ENCODE measurements at regions not wholly inside any gene's neighbourhood (a gene's known extent, or its start where the extent isn't known, plus 50 kb on each side); places are given as distances from the start of the nearest gene placed in this dataset.
A peak's percentile ranks its signal among the peaks of the same experiment; 100 is the strongest.

DNA sequence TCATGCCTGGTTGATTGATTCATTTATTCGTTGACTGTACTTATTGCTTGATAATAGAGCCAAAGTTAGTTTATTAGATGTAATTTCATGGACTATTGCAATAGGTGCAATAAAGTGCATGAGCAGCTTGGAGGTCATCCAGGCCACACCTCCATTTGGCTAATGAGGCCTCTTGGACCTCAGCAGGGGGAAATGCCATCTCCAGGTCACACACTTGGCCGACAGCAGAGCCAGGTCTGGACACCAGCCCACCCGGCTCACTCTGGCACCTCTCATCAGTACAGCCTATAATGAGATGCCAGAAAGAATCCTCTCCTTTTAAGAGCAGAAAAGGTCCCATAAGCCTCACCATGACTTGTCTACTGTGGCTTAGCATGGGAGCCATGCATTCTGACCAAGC, 71.2 kb upstream of the AFF3 start:
- DNase-seq (ENCODE audit: low read depth) = no peak
- H3K4me3 ChIP-seq (ENCODE audit: control insufficient read depth, low read depth, low read length) = no peak overlapping the region
- TF ChIP-seq, protein P1, sequence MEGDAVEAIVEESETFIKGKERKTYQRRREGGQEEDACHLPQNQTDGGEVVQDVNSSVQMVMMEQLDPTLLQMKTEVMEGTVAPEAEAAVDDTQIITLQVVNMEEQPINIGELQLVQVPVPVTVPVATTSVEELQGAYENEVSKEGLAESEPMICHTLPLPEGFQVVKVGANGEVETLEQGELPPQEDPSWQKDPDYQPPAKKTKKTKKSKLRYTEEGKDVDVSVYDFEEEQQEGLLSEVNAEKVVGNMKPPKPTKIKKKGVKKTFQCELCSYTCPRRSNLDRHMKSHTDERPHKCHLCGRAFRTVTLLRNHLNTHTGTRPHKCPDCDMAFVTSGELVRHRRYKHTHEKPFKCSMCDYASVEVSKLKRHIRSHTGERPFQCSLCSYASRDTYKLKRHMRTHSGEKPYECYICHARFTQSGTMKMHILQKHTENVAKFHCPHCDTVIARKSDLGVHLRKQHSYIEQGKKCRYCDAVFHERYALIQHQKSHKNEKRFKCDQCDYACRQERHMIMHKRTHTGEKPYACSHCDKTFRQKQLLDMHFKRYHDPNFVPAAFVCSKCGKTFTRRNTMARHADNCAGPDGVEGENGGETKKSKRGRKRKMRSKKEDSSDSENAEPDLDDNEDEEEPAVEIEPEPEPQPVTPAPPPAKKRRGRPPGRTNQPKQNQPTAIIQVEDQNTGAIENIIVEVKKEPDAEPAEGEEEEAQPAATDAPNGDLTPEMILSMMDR (conservative IDR thresholded peaks at IDR 0.05; ENCODE audit: control insufficient read depth, insufficient read depth, low read depth, low read length) = no peak

DNA sequence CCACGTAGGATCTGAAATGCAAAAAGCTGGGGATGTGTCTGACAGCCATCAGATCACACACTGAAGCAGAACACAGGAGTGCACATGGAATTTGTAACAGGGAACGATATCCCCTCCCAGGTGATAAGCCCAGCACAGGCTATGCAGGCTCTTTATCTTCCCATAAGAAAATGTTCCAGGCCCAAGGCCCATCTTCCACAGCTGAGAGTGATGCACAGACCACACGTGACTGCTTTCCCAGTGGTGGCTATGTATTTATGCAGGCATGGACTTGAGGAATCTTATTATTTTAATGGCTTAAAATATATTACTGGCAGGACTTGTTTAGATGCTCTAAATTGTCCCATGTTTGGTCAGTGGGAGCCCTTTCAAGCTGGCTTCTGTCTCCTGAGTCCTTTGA, 70.5 kb upstream of the AFF3 start:
- DNase-seq (ENCODE audit: low read depth) = no peak
- TF ChIP-seq, protein P1 (conservative IDR thresholded peaks at IDR 0.05; ENCODE audit: control insufficient read depth, insufficient read depth, low read depth, low read length) = no peak

DNA sequence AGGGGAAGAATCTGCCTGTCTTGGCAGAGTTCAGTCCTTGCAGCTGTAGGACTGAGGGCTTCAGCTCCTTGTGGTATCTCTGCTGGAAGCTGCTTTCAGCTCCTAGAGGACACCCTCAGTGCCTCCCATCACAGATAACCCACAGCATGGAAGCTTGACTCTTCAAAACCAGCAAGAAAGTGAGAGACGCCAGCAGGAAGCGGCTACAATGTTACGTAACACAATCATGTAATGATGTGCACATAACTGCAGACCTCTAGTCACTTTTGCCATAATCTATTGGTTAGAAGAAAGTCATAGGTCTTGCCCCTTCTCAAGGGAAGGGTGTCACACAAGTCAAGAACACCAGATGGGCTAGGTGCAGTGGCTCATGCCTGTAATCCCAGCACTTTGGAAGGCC, 69.1 kb upstream of the AFF3 start:
- TF ChIP-seq, protein P1 (conservative IDR thresholded peaks at IDR 0.05; ENCODE audit: control insufficient read depth, insufficient read depth, low read depth, low read length) = no peak
- no peak overlapping the region for H3K4me3 ChIP-seq (ENCODE audit: control insufficient read depth, low read depth, low read length)
- DNase-seq (ENCODE audit: low read depth) = peak; percentile 5

More for the DNA sequence above, 70.5 kb upstream of the AFF3 start:
- no peak overlapping the region for H3K4me3 ChIP-seq (ENCODE audit: control insufficient read depth, low read depth, low read length)

DNA sequence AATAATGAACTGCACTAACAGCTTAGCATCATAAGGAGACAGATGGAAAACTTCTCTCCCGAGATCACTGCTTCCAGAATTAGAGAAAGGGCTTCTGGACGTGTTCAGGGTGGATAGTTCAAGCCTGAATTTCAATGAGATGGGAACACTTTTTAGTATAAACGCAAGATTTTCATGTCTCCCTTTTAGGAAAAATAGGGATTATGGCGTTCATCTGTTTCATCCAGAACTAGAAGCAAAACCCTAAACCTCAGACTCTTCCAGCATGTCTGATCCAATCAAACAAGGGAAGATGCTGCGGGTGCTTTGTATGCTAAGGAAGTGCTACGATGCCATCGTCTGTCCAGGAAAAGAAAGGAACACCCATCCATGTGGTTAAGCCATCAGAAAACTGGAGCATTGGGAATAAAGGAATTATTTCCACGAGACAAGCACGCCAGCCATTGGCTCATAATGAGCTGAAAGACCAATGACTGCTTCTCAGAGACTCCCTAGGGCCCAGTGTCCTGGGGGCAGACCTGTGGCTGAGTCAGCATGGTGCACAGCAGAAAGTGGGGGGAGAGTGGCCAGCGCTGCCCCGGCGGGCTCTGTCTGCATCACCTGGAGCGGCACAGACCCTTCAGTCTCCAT, 65.9 kb upstream of the AFF3 start:
- TF ChIP-seq, protein P1 (conservative IDR thresholded peaks at IDR 0.05; ENCODE audit: control insufficient read depth, insufficient read depth, low read depth, low read length) = no peak
- DNase-seq (ENCODE audit: low read depth) = no peak
- H3K4me3 ChIP-seq (ENCODE audit: control insufficient read depth, low read depth, low read length) = no peak overlapping the region

DNA sequence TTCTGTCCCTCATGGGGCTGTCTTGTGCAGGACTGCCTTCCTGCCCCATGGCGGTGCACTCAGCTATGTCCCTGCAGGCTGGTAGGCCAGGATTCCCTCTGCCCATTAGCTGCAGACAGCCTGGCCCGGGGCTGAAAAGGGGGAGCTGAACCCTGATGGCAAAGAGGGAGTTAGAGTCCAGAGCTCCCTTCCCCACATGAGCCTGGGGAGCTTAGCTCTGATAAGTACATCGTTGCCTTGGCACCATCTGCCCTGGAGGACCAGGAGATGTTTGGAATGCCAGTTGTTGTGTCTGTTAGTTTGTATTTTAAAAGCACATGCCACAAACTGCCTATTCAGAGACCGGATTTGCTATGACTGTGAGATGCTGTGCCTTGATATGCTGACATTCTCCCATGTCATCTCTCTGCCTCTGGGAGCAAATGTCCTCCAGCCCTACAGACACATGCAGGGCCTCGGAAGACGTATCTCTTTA, 65.1 kb upstream of the AFF3 start:
- DNase-seq (ENCODE audit: low read depth) = no peak
- no peak overlapping the region for H3K4me3 ChIP-seq (ENCODE audit: control insufficient read depth, low read depth, low read length)
- TF ChIP-seq, protein P1 (conservative IDR thresholded peaks at IDR 0.05; ENCODE audit: control insufficient read depth, insufficient read depth, low read depth, low read length) = no peak

DNA sequence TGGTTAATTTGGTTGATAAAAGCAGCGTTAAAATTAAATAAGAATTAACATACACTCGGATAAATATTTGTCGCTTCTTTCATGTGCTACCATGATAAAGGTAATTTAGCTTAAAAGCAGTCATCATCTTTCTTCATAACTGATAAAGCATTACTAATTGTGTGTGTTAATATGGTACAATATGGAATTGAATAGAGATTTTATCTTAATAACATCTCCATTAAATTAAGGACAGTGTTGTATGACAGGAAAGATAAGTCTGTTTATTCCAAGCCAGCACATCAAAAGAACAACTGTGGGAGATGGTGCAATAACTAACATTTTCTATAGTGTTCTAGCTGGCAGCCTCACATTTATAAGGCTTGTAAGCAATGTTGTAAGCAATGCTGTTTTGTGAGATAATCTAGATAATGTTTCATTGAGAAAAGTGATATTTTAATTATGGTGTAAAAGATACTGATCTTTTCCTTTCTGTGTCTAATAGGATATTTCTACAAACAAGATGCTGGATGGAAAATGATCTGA, 64.4 kb upstream of the AFF3 start:
- TF ChIP-seq, protein P1 (conservative IDR thresholded peaks at IDR 0.05; ENCODE audit: control insufficient read depth, insufficient read depth, low read depth, low read length) = no peak
- DNase-seq (ENCODE audit: low read depth) = no peak
- no peak overlapping the region for H3K4me3 ChIP-seq (ENCODE audit: control insufficient read depth, low read depth, low read length)

Data from fibroblast of mammary gland (primary cell).